ENCODE measurements at regions not wholly inside any gene's neighbourhood (a gene's known extent, or its start where the extent isn't known, plus 50 kb on each side); places are given as distances from the start of the nearest gene placed in this dataset.

DNA sequence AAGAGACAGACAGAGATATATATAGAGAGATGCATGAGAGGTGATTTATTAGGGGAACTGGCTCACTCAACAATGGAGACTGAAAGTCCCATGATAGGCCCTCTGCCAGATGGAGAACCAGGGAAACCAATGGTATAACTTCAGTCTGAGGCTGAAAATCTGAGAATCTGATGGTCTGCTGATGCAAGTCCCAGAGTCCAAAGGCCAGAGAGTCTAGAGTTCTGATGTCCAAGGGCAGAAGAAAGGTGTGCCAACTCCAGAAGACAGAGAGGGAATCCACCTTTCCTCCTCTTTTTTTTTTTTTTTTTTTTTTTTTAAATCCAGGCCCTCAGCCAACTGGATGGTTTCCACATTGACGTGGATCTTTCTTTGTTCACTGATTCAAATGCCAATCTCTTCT is 197.9 kb upstream of the MEIS2 start:
- Mint-ChIP-seq H3K27me3 (ENCODE audit: insufficient read depth) (no peaks in the 10 kb centered on the region), H3K9me3 (no peaks in the 10 kb centered on the region), H3K36me3 (ENCODE audit: low read depth) (no peaks in the 10 kb centered on the region), H3K4me3 (no peak overlapping the region), H3K27ac (no peak overlapping the region), H3K4me1 (ENCODE audit: low read depth) (no peaks in the 10 kb centered on the region)
- no peak for DNase-seq
- no peak for TF ChIP-seq CTCF (IDR thresholded peaks at IDR 0.05)

- no peaks in the 10 kb centered on the region for H3K4me1 Mint-ChIP-seq (ENCODE audit: low read depth)
- H3K9me3 Mint-ChIP-seq: peaks cover 8% of the 10 kb centered on the region
- no peak overlapping the region for H3K27ac Mint-ChIP-seq
- no peak for DNase-seq
- H3K4me3 Mint-ChIP-seq: no peak overlapping the region
- H3K27me3 Mint-ChIP-seq (ENCODE audit: insufficient read depth): peaks cover 2% of the 10 kb centered on the region
- TF ChIP-seq CTCF (IDR thresholded peaks at IDR 0.05): no peak
- no peaks in the 10 kb centered on the region for H3K36me3 Mint-ChIP-seq (ENCODE audit: low read depth)
These were observed 239.1 kb upstream of the MEIS2 start for GRCh38 chr15:37339437-37339836.

DNA sequence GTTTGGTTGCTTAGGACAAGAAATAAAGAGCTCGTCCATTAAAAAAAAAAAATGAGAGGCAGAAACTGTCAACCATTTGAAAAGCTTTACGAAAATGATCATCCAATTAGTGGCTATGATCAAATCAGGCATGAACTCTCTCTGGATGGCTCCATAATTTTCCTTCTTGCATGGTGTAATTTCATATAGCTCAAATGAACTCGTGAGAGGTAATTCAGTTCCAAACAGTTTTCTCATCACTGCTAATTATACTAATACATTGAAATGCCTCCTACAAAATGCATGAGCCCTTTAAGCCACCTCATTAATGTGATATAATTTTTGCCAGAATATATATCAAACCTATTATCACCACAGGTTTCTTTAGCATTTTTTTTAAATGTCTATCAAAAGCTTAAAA is 239.5 kb upstream of the MEIS2 start:
- TF ChIP-seq CTCF (IDR thresholded peaks at IDR 0.05): no peak
- no peaks in the 10 kb centered on the region for H3K4me1 Mint-ChIP-seq (ENCODE audit: low read depth)
- no peak for DNase-seq
- no peaks in the 10 kb centered on the region for H3K36me3 Mint-ChIP-seq (ENCODE audit: low read depth)
- no peak overlapping the region for H3K27ac Mint-ChIP-seq
- peaks cover 2% of the 10 kb centered on the region for H3K27me3 Mint-ChIP-seq (ENCODE audit: insufficient read depth)
- no peak overlapping the region for H3K4me3 Mint-ChIP-seq
- peaks cover 8% of the 10 kb centered on the region for H3K9me3 Mint-ChIP-seq

DNA sequence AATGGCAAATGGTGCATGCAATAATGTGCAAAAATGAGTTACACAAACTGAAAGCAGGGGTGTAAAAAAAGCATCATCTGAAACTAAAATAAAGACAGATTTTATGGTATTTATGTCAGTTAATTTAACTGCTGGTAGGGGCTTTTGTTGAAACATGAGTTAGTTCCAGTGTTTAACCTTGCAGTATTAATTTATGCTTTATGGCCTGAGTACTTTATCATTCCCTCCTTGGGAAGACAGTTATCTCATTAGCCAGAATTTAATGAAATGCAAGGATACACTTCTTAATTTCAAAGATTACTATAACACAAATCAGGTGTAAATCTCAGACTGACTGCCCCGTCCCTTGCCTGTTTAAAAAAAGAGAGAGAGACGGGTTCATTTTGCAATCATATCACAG is 240.1 kb upstream of the MEIS2 start:
- H3K4me3 Mint-ChIP-seq: no peak overlapping the region
- peaks cover 4% of the 10 kb centered on the region for H3K9me3 Mint-ChIP-seq
- no peak for DNase-seq
- no peaks in the 10 kb centered on the region for H3K4me1 Mint-ChIP-seq (ENCODE audit: low read depth)
- TF ChIP-seq CTCF (IDR thresholded peaks at IDR 0.05): no peak
- H3K36me3 Mint-ChIP-seq (ENCODE audit: low read depth): no peaks in the 10 kb centered on the region
- H3K27ac Mint-ChIP-seq: no peak overlapping the region
- peaks cover 2% of the 10 kb centered on the region for H3K27me3 Mint-ChIP-seq (ENCODE audit: insufficient read depth)

GRCh38 chr15:37359101-37359892 is 258.9 kb upstream of the MEIS2 start:
- no peak for TF ChIP-seq CTCF (IDR thresholded peaks at IDR 0.05)
- Mint-ChIP-seq H3K27ac (no peak overlapping the region), H3K4me3 (no peak overlapping the region), H3K27me3 (ENCODE audit: insufficient read depth) (peaks cover 3% of the 10 kb centered on the region; the same call in 1 of the 2 replicates), H3K9me3 (no peaks in the 10 kb centered on the region), H3K4me1 (ENCODE audit: low read depth) (no peaks in the 10 kb centered on the region), H3K36me3 (ENCODE audit: low read depth) (no peaks in the 10 kb centered on the region)
- no peak for DNase-seq

Measured in HFFc6 (cell line).